Activated T-helper 17 cell treated with anti-CD3 and anti-CD28 coated beads, Interleukin-2, amount 50 U/mL, for 72 hours (primary cell): ENCODE measurements at regions not wholly inside any gene's neighbourhood (a gene's known extent, or its start where the extent isn't known, plus 50 kb on each side); places are given as distances from the start of the nearest gene placed in this dataset.

Experiments
- ATAC-seq: fragments of 150-1000 bp; cut with Tn5 transposase; replicated peaks from 2 replicates; pipeline ENCODE4 v1.10.0; 2021; ENCODE audit warnings: mild to moderate bottlenecking, moderate library complexity
- H3K27ac Mint-ChIP-seq: one replicate; pipeline ENCODE4 v1.8.0; 2022; ENCODE audit warnings: mixed read lengths
- H3K27me3 Mint-ChIP-seq: one replicate; pipeline ENCODE4 v1.8.0; 2022; ENCODE audit warnings: mixed read lengths
- H3K36me3 Mint-ChIP-seq: one replicate; pipeline ENCODE4 v1.8.0; 2022; ENCODE audit warnings: low read depth, mild to moderate bottlenecking, mixed read lengths
- H3K4me1 Mint-ChIP-seq: one replicate; pipeline ENCODE4 v1.8.0; 2022; ENCODE audit warnings: mixed read lengths
- H3K4me3 Mint-ChIP-seq: one replicate; pipeline ENCODE4 v1.8.0; 2022; ENCODE audit warnings: mild to moderate bottlenecking, mixed read lengths
- H3K9me3 Mint-ChIP-seq: one replicate; pipeline ENCODE4 v1.8.0; 2022; ENCODE audit warnings: mixed read lengths

- Mint-ChIP-seq H3K4me3 (no peak overlapping the region), H3K36me3 (no peaks in the 10 kb centered on the region), H3K27ac (no peak overlapping the region), H3K9me3 (no peaks in the 10 kb centered on the region), H3K27me3 (no peaks in the 10 kb centered on the region), H3K4me1 (no peaks in the 10 kb centered on the region)
- ATAC-seq: no peak
Measured at GRCh38 chr1:25088180-25088701, 144.1 kb downstream of the SYF2 start.

DNA sequence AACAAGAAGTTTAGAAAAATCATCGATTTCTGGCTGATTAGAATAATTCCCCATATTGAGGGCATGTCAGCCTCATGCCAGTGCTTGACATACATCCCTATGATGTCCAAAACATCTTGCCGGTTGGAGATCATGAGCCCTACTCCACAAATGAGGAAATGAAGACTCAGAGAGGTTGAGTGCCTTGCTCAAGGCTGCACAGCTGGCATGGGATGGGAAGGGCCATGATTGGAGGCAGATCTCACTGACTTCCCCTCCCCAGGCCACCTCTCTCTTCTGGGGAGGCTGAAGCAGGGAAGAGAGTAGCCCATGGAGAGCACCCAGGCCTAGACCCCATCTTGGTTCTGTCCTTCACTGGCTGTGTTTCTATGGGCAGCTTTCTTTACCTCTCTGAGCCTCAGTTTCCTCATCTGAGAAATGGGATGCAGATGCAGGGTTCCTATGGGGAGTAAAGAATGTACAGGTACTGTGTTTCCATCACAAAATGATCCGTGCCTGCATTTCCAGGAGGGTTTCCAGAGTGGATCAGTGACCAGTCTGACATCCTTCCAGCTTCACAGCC, 145.7 kb downstream of the SYF2 start:
- H3K27ac Mint-ChIP-seq: no peak overlapping the region
- H3K4me1 Mint-ChIP-seq: no peaks in the 10 kb centered on the region
- H3K9me3 Mint-ChIP-seq: no peaks in the 10 kb centered on the region
- no peak for ATAC-seq
- no peaks in the 10 kb centered on the region for H3K27me3 Mint-ChIP-seq
- no peak overlapping the region for H3K4me3 Mint-ChIP-seq
- H3K36me3 Mint-ChIP-seq: no peaks in the 10 kb centered on the region

DNA sequence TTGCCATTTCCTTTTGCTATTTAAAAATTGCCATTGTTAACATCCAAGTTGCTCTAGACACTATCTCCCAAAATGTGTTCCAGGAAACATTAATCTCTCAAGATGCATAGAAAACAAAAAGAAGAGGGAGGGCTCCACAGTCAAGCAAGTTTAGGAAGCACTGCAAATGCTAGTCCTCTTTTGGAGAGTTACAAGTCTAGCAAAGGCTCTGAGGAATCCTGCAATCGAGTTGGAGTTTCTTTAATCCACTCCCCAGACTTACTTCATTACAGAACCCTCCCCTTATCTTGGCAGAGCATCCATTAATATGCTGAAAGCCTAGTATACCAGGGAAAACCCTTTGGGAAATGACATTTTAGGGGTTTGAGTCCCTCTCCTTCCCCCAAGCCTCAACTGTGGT, 147.9 kb downstream of the SYF2 start:
- H3K4me1 Mint-ChIP-seq: no peaks in the 10 kb centered on the region
- no peak overlapping the region for H3K27ac Mint-ChIP-seq
- no peaks in the 10 kb centered on the region for H3K36me3 Mint-ChIP-seq
- H3K9me3 Mint-ChIP-seq: no peaks in the 10 kb centered on the region
- H3K4me3 Mint-ChIP-seq: no peak overlapping the region
- no peak for ATAC-seq
- H3K27me3 Mint-ChIP-seq: no peaks in the 10 kb centered on the region

GRCh38 chr1:25083481-25084345, 148.6 kb downstream of the SYF2 start:
- Mint-ChIP-seq H3K4me1 (no peaks in the 10 kb centered on the region), H3K36me3 (no peaks in the 10 kb centered on the region), H3K9me3 (no peaks in the 10 kb centered on the region), H3K27me3 (no peaks in the 10 kb centered on the region), H3K27ac (no peak overlapping the region), H3K4me3 (no peak overlapping the region)
- ATAC-seq: no peak

GRCh38 chr1:25082995-25083394, 149.3 kb downstream of the SYF2 start:
- Mint-ChIP-seq H3K9me3 (no peaks in the 10 kb centered on the region), H3K36me3 (no peaks in the 10 kb centered on the region), H3K27me3 (no peaks in the 10 kb centered on the region), H3K27ac (no peak overlapping the region), H3K4me3 (no peak overlapping the region), H3K4me1 (no peaks in the 10 kb centered on the region)
- ATAC-seq: no peak

GRCh38 chr1:25082216-25082899, 149.9 kb downstream of the SYF2 start:
- H3K27me3 Mint-ChIP-seq: no peaks in the 10 kb centered on the region
- no peak for ATAC-seq
- peaks cover under 1% of the 10 kb centered on the region for H3K9me3 Mint-ChIP-seq
- no peaks in the 10 kb centered on the region for H3K36me3 Mint-ChIP-seq
- H3K4me3 Mint-ChIP-seq: no peak overlapping the region
- peak overlapping the region; percentile 64 for H3K27ac Mint-ChIP-seq
- no peaks in the 10 kb centered on the region for H3K4me1 Mint-ChIP-seq

- no peak for ATAC-seq
- Mint-ChIP-seq H3K9me3 (peaks cover 7% of the 10 kb centered on the region), H3K36me3 (no peaks in the 10 kb centered on the region), H3K27ac (peak overlapping the region; percentile 64), H3K4me1 (no peaks in the 10 kb centered on the region), H3K27me3 (no peaks in the 10 kb centered on the region), H3K4me3 (no peak overlapping the region)
Measured at GRCh38 chr1:25081496-25081895, 150.8 kb downstream of the SYF2 start.

DNA sequence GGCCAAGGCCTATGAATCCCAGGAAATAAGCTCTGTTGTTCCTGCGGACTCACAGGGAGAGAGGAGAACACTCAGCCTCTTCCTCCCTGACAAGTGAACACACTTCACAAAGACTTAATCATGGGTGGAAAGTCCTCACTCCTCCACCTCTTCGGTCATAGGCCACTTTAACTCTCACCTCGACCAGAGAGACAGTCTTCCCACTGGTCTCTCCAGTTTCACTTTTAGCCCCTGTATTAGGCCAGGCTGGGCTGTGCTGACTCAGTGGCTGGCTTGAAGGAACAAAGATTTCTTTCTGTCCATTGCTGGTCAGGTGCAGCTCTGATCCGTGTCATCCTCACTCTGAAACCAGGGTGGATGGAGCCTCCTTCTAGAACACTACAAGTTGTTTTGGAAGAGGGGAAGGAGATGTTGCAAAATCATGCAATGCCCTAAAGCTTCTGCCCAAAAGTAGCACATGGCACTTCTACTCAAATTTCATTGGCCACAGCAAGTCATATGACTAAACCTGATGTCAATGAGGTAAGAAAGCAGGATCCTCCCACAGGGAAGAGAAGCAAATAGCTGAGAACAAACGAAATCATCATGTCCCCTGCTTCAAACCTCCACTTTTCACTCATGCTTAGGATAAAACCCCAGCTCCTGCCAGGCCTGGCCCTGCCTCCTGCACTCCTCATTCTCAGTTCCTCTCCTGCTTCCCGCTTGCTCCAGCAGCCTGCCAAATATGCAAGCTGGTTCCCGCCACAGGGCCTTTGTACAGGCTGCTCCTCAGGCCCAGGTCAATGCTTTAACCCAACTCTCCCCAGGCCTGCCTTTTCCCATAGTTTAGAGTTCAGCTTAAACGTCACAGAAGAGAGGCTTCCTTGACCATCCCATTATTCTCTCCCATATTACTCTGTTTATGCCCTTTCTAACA, 150.5 kb upstream of the RUNX3 start:
- H3K27ac Mint-ChIP-seq: no peak overlapping the region
- H3K4me1 Mint-ChIP-seq: no peaks in the 10 kb centered on the region
- H3K36me3 Mint-ChIP-seq: no peaks in the 10 kb centered on the region
- H3K27me3 Mint-ChIP-seq: no peaks in the 10 kb centered on the region
- no peak for ATAC-seq
- H3K9me3 Mint-ChIP-seq: peaks cover 13% of the 10 kb centered on the region
- no peak overlapping the region for H3K4me3 Mint-ChIP-seq

DNA sequence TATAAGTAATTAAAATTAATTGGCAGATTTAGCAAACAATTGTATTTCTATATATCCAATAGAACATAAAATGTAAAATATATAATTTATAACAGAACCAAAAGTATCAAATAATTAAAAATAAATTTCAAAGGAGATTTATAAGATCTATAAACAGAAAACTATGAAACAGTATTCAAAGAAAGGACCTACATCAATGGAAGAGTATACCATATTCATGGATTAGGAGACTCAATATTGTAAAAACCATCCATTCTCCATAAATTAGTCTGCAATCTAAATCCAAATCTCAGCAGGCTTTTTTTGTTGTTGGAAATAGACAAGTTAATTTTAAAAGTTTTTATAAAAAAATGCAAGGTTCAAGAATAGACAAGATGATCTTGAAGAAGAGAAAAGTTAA, 149.0 kb upstream of the RUNX3 start:
- H3K4me1 Mint-ChIP-seq: no peaks in the 10 kb centered on the region
- peaks cover 13% of the 10 kb centered on the region for H3K9me3 Mint-ChIP-seq
- H3K4me3 Mint-ChIP-seq: no peak overlapping the region
- H3K27me3 Mint-ChIP-seq: no peaks in the 10 kb centered on the region
- ATAC-seq: no peak
- no peaks in the 10 kb centered on the region for H3K36me3 Mint-ChIP-seq
- no peak overlapping the region for H3K27ac Mint-ChIP-seq

DNA sequence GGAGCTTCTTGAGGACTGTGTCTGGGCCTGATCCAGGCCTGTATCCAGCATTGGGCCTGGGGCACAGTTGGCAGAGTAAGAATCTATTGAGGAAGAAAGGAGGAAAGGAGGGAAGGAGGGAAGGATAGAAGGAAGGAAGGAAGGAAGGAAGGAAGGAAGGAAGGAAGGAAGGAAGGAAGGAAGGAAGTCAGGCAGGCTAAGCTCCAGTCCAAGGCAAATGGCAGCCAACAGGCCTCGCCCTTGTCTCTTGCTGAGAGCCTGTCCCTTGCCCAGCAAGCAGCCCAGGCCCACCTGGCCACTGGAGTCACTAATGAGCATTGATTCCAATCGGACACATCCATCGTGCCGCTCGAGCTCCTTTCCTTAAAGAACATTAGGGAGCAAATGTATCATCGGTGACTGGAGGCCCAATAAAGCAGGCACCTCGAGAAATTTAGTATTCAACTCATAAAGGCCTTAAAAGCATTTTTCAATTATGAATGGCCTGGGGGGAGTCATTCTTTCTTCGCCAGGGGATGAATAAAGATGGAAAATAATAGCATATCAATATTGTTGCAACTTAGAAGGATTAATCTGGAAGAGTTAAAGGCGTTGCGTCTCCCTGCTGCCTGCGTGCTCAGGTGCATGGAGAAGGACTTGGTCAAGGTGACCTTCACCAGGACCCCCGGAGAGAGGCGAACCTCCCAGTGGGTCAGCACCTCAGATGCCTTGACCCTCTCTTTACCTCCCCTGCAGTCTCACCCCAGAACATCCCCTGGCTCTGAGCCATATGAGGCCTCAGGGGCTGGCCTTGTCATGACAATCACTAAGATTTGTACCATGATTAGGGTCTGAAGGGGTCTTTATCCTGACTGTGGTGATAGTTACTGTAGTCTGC, 144.5 kb upstream of the RUNX3 start:
- H3K9me3 Mint-ChIP-seq: peaks cover 13% of the 10 kb centered on the region
- no peaks in the 10 kb centered on the region for H3K4me1 Mint-ChIP-seq
- H3K27ac Mint-ChIP-seq: no peak overlapping the region
- H3K27me3 Mint-ChIP-seq: no peaks in the 10 kb centered on the region
- H3K4me3 Mint-ChIP-seq: no peak overlapping the region
- H3K36me3 Mint-ChIP-seq: no peaks in the 10 kb centered on the region
- ATAC-seq: no peak

- no peaks in the 10 kb centered on the region for H3K27me3 Mint-ChIP-seq
- peaks cover 13% of the 10 kb centered on the region for H3K9me3 Mint-ChIP-seq
- H3K4me3 Mint-ChIP-seq: no peak overlapping the region
- H3K4me1 Mint-ChIP-seq: no peaks in the 10 kb centered on the region
- H3K27ac Mint-ChIP-seq: no peak overlapping the region
- no peaks in the 10 kb centered on the region for H3K36me3 Mint-ChIP-seq
- no peak for ATAC-seq
Measured at GRCh38 chr1:25073640-25074270, 143.7 kb upstream of the RUNX3 start.

DNA sequence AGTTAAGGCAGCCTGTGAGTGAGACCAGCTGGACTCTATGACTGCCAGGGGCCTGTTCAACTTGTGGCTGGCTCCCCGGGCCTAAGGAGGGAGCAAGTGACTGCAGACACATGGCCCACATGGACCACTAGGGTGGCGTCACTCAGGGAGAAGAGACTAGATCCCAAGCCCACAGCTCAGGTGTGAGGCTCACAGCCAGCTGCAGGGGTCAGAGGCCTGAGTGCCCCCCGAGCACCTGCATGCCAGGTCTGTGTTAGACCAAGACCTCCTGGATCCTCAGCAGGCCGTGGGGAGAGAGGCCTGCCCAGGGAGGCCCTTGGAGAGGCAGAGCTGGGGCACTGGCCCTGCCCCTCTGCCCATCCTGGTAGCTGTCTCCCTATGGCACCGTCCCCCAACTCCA, 142.4 kb upstream of the RUNX3 start:
- Mint-ChIP-seq H3K36me3 (no peaks in the 10 kb centered on the region), H3K4me3 (no peak overlapping the region), H3K27ac (no peak overlapping the region), H3K9me3 (peaks cover 13% of the 10 kb centered on the region), H3K4me1 (no peaks in the 10 kb centered on the region), H3K27me3 (no peaks in the 10 kb centered on the region)
- no peak for ATAC-seq

- ATAC-seq: no peak
- H3K27ac Mint-ChIP-seq: no peak overlapping the region
- no peaks in the 10 kb centered on the region for H3K9me3 Mint-ChIP-seq
- peaks cover 11% of the 10 kb centered on the region for H3K4me1 Mint-ChIP-seq
- no peaks in the 10 kb centered on the region for H3K27me3 Mint-ChIP-seq
- H3K36me3 Mint-ChIP-seq: no peaks in the 10 kb centered on the region
- H3K4me3 Mint-ChIP-seq: no peak overlapping the region
Measured at GRCh38 chr1:25068829-25069228, 138.8 kb upstream of the RUNX3 start.
